Duodenal mucosa (tissue), 2 donors: ENCODE measurements at regions not wholly inside any gene's neighbourhood (a gene's known extent, or its start where the extent isn't known, plus 50 kb on each side); places are given as distances from the start of the nearest gene placed in this dataset.

Experiments used
- H3K27ac ChIP-seq: one replicate; pipeline ENCODE4 v1.7.0; 2013; ENCODE audit warnings: low read depth, low read length
- H3K27me3 ChIP-seq, 2 donors: one replicate each; pipeline ENCODE4 v1.7.0; 2013; ENCODE audit warnings: low read length in 2 of 2, control low read depth in 1 of 2; ENCODE audit not compliant: insufficient read depth in 2 of 2, control insufficient read depth in 1 of 2
- H3K36me3 ChIP-seq, 2 donors: one replicate each; pipeline ENCODE4 v1.7.0; 2013; ENCODE audit warnings: low read length in 2 of 2, control low read depth in 1 of 2; ENCODE audit not compliant: insufficient read depth in 2 of 2, control insufficient read depth in 1 of 2
- H3K4me1 ChIP-seq, 2 donors: one replicate each; pipeline ENCODE4 v1.7.0; 2013; ENCODE audit warnings: low read length in 2 of 2, control low read depth in 1 of 2; ENCODE audit not compliant: insufficient read depth in 2 of 2, control insufficient read depth in 1 of 2
- H3K4me3 ChIP-seq, 2 donors: one replicate each; pipeline ENCODE4 v1.7.0; 2013; ENCODE audit warnings: low read length in 2 of 2, low read depth in 1 of 2
- H3K9ac ChIP-seq, 2 donors: one replicate each; pipeline ENCODE4 v1.7.0; 2013; ENCODE audit warnings: low read length in 2 of 2, low read depth in 1 of 2
- H3K9me3 ChIP-seq, 2 donors: one replicate each; pipeline ENCODE4 v1.7.0; 2013; ENCODE audit warnings: low read length in 2 of 2, control low read depth in 1 of 2; ENCODE audit not compliant: control insufficient read depth in 1 of 2

GRCh38 chr21:20013851-20014250 lies 984.4 kb upstream of the NCAM2 start:
- Histone ChIP-seq H3K4me3 (no peak overlapping the region), H3K36me3 (no peaks in the 10 kb centered on the region), H3K9me3 (peaks cover 0 to 3% of the 10 kb centered on the region in 2 donors), H3K27me3 (no peaks in the 10 kb centered on the region), H3K4me1 (no peaks in the 10 kb centered on the region), H3K9ac (no peak overlapping the region), H3K27ac (no peak overlapping the region)

GRCh38 chr21:20016435-20017005 lies 981.7 kb upstream of the NCAM2 start:
- H3K9ac ChIP-seq, result no peak overlapping the region
- no peak overlapping the region for H3K4me3 ChIP-seq
- no peaks in the 10 kb centered on the region for H3K36me3 ChIP-seq
- no peak overlapping the region for H3K27ac ChIP-seq
- H3K4me1 ChIP-seq, result no peaks in the 10 kb centered on the region
- peaks cover 0 to 3% of the 10 kb centered on the region in 2 donors for H3K9me3 ChIP-seq
- no peaks in the 10 kb centered on the region for H3K27me3 ChIP-seq

- Histone ChIP-seq H3K4me3 (no peak overlapping the region), H3K27me3 (no peaks in the 10 kb centered on the region), H3K36me3 (no peaks in the 10 kb centered on the region), H3K27ac (no peak overlapping the region), H3K4me1 (no peaks in the 10 kb centered on the region), H3K9me3 (peaks cover 0 to 3% of the 10 kb centered on the region in 2 donors), H3K9ac (no peak overlapping the region)
Measured at GRCh38 chr21:20020026-20020425, 978.2 kb upstream of the NCAM2 start.

- Histone ChIP-seq H3K4me1 (no peaks in the 10 kb centered on the region), H3K36me3 (no peaks in the 10 kb centered on the region), H3K9me3 (no peaks in the 10 kb centered on the region), H3K27ac (no peak overlapping the region), H3K27me3 (no peaks in the 10 kb centered on the region), H3K9ac (no peak overlapping the region), H3K4me3 (no peak overlapping the region)
Measured at GRCh38 chr21:20023193-20023592, 975.0 kb upstream of the NCAM2 start.

GRCh38 chr21:20024741-20025140 lies 973.5 kb upstream of the NCAM2 start:
- H3K9me3 ChIP-seq, result no peaks in the 10 kb centered on the region
- no peaks in the 10 kb centered on the region for H3K36me3 ChIP-seq
- no peak overlapping the region for H3K27ac ChIP-seq
- no peaks in the 10 kb centered on the region for H3K4me1 ChIP-seq
- H3K9ac ChIP-seq, result no peak overlapping the region
- H3K4me3 ChIP-seq, result no peak overlapping the region
- no peaks in the 10 kb centered on the region for H3K27me3 ChIP-seq

- Histone ChIP-seq H3K36me3 (no peaks in the 10 kb centered on the region), H3K4me1 (no peaks in the 10 kb centered on the region), H3K9ac (no peak overlapping the region), H3K27ac (no peak overlapping the region), H3K9me3 (peaks cover 0 to 6% of the 10 kb centered on the region in 2 donors), H3K27me3 (no peaks in the 10 kb centered on the region), H3K4me3 (no peak overlapping the region)
Measured at GRCh38 chr21:20026543-20026942, 971.7 kb upstream of the NCAM2 start.

- Histone ChIP-seq H3K9me3 (peaks cover 0 to 6% of the 10 kb centered on the region in 2 donors), H3K27me3 (no peaks in the 10 kb centered on the region), H3K4me3 (no peak overlapping the region), H3K36me3 (no peaks in the 10 kb centered on the region), H3K9ac (no peak overlapping the region), H3K4me1 (no peaks in the 10 kb centered on the region), H3K27ac (no peak overlapping the region)
Measured at GRCh38 chr21:20030390-20030789, 967.8 kb upstream of the NCAM2 start.

GRCh38 chr21:20031807-20032206 lies 966.4 kb upstream of the NCAM2 start:
- no peaks in the 10 kb centered on the region for H3K4me1 ChIP-seq
- H3K27me3 ChIP-seq, result no peaks in the 10 kb centered on the region
- no peak overlapping the region for H3K9ac ChIP-seq
- H3K36me3 ChIP-seq, result no peaks in the 10 kb centered on the region
- H3K9me3 ChIP-seq, result peaks cover 0 to 6% of the 10 kb centered on the region in 2 donors
- no peak overlapping the region for H3K27ac ChIP-seq
- no peak overlapping the region for H3K4me3 ChIP-seq

- Histone ChIP-seq H3K9me3 (peaks cover 0 to 6% of the 10 kb centered on the region in 2 donors), H3K4me3 (no peak overlapping the region), H3K27ac (no peak overlapping the region), H3K27me3 (no peaks in the 10 kb centered on the region), H3K9ac (no peak overlapping the region), H3K36me3 (no peaks in the 10 kb centered on the region), H3K4me1 (no peaks in the 10 kb centered on the region)
Measured at GRCh38 chr21:20040768-20041167, 957.4 kb upstream of the NCAM2 start.

- Histone ChIP-seq H3K4me3 (no peak overlapping the region), H3K9me3 (peaks cover 2 to 6% of the 10 kb centered on the region in 2 donors), H3K36me3 (no peaks in the 10 kb centered on the region), H3K27ac (no peak overlapping the region), H3K9ac (no peak overlapping the region), H3K4me1 (no peaks in the 10 kb centered on the region), H3K27me3 (no peaks in the 10 kb centered on the region)
Measured at GRCh38 chr21:20045197-20045596, 953.0 kb upstream of the NCAM2 start.
